ENCODE measurements at regions not wholly inside any gene's neighbourhood (a gene's known extent, or its start where the extent isn't known, plus 50 kb on each side); places are given as distances from the start of the nearest gene placed in this dataset.
"Not testable (repeated sequence)": the region's sequence is repeated elsewhere in the genome, so short reads cannot be mapped to it uniquely, and the experiment has no call there.

- not testable (repeated sequence) for H3K27me3 Mint-ChIP-seq, H3K36me3 Mint-ChIP-seq, H3K4me3 Mint-ChIP-seq, H3K9me3 Mint-ChIP-seq, H3K4me1 Mint-ChIP-seq, H3K27ac Mint-ChIP-seq
These were observed 158.4 kb upstream of the ZNF469 start for GRCh38 chr16:88224131-88224898.

GRCh38 chr16:88225640-88226230 is 157.0 kb upstream of the ZNF469 start:
- H3K4me3 Mint-ChIP-seq, H3K9me3 Mint-ChIP-seq, H3K4me1 Mint-ChIP-seq, H3K36me3 Mint-ChIP-seq, H3K27me3 Mint-ChIP-seq, H3K27ac Mint-ChIP-seq: not testable (repeated sequence)

- not testable (repeated sequence) for H3K36me3 Mint-ChIP-seq, H3K27me3 Mint-ChIP-seq, H3K4me3 Mint-ChIP-seq, H3K9me3 Mint-ChIP-seq, H3K4me1 Mint-ChIP-seq, H3K27ac Mint-ChIP-seq
These were observed 156.5 kb upstream of the ZNF469 start for GRCh38 chr16:88226302-88226701.

- H3K9me3 Mint-ChIP-seq, H3K27me3 Mint-ChIP-seq, H3K36me3 Mint-ChIP-seq, H3K4me1 Mint-ChIP-seq, H3K27ac Mint-ChIP-seq, H3K4me3 Mint-ChIP-seq: not testable (repeated sequence)
These were observed 155.6 kb upstream of the ZNF469 start for GRCh38 chr16:88227026-88227721.

- H3K9me3 Mint-ChIP-seq, H3K27ac Mint-ChIP-seq, H3K27me3 Mint-ChIP-seq, H3K4me3 Mint-ChIP-seq, H3K36me3 Mint-ChIP-seq, H3K4me1 Mint-ChIP-seq: not testable (repeated sequence)
These were observed 154.9 kb upstream of the ZNF469 start for GRCh38 chr16:88227722-88228482.

GRCh38 chr16:88228751-88229150 is 154.0 kb upstream of the ZNF469 start:
- H3K27ac Mint-ChIP-seq, H3K9me3 Mint-ChIP-seq, H3K4me3 Mint-ChIP-seq, H3K4me1 Mint-ChIP-seq, H3K36me3 Mint-ChIP-seq, H3K27me3 Mint-ChIP-seq: not testable (repeated sequence)

- not testable (repeated sequence) for H3K4me3 Mint-ChIP-seq, H3K36me3 Mint-ChIP-seq, H3K27me3 Mint-ChIP-seq, H3K4me1 Mint-ChIP-seq, H3K9me3 Mint-ChIP-seq, H3K27ac Mint-ChIP-seq
These were observed 153.0 kb upstream of the ZNF469 start for GRCh38 chr16:88229710-88230109.

- not testable (repeated sequence) for H3K27ac Mint-ChIP-seq, H3K4me3 Mint-ChIP-seq, H3K36me3 Mint-ChIP-seq, H3K4me1 Mint-ChIP-seq, H3K27me3 Mint-ChIP-seq, H3K9me3 Mint-ChIP-seq
These were observed 152.3 kb upstream of the ZNF469 start for GRCh38 chr16:88230276-88230966.

GRCh38 chr16:88230967-88231615 is 151.7 kb upstream of the ZNF469 start:
- H3K9me3 Mint-ChIP-seq, H3K4me3 Mint-ChIP-seq, H3K4me1 Mint-ChIP-seq, H3K36me3 Mint-ChIP-seq, H3K27me3 Mint-ChIP-seq, H3K27ac Mint-ChIP-seq: not testable (repeated sequence)

GRCh38 chr16:88231839-88232238 is 150.9 kb upstream of the ZNF469 start:
- not testable (repeated sequence) for H3K4me1 Mint-ChIP-seq, H3K9me3 Mint-ChIP-seq, H3K27me3 Mint-ChIP-seq, H3K36me3 Mint-ChIP-seq, H3K4me3 Mint-ChIP-seq, H3K27ac Mint-ChIP-seq

GRCh38 chr16:88232401-88233258 is 150.1 kb upstream of the ZNF469 start:
- H3K4me1 Mint-ChIP-seq, H3K27ac Mint-ChIP-seq, H3K9me3 Mint-ChIP-seq, H3K36me3 Mint-ChIP-seq, H3K4me3 Mint-ChIP-seq, H3K27me3 Mint-ChIP-seq: not testable (repeated sequence)

GRCh38 chr16:88233621-88234420 is 148.9 kb upstream of the ZNF469 start:
- H3K27ac Mint-ChIP-seq, H3K4me1 Mint-ChIP-seq, H3K4me3 Mint-ChIP-seq, H3K9me3 Mint-ChIP-seq, H3K36me3 Mint-ChIP-seq, H3K27me3 Mint-ChIP-seq: not testable (repeated sequence)

GRCh38 chr16:88234421-88235271 is 148.1 kb upstream of the ZNF469 start:
- not testable (repeated sequence) for H3K27ac Mint-ChIP-seq, H3K9me3 Mint-ChIP-seq, H3K27me3 Mint-ChIP-seq, H3K4me1 Mint-ChIP-seq, H3K4me3 Mint-ChIP-seq, H3K36me3 Mint-ChIP-seq
